Activated B cell treated with CpG ODN at 0.5 μM for 24 hours (primary cell): ENCODE measurements at regions not wholly inside any gene's neighbourhood (a gene's known extent, or its start where the extent isn't known, plus 50 kb on each side); places are given as distances from the start of the nearest gene placed in this dataset.

Experiments
- ATAC-seq: fragments of 200-7000 bp; cut with Tn5 transposase; one replicate; pipeline ENCODE4 v1.10.0; 2021; ENCODE audit warnings: low read depth, mild to moderate bottlenecking, moderate library complexity
- CTCF ChIA-PET: fragments of 350-600 bp; sonication (Branson Sonifier 250); formaldehyde crosslinking; loops from one replicate; lab custom pipeline; 2021; ENCODE audit warnings: antibody characterized with exemption; lab: Charles Lee
- POLR2A ChIA-PET: fragments of 350-600 bp; sonication (Branson Sonifier 250); formaldehyde crosslinking; loops from one replicate; lab custom pipeline; 2021; ENCODE audit warnings: antibody characterized with exemption; lab: Charles Lee
- DNase-seq: peaks from one replicate; pipeline ENCODE4 v3.0.0; 2022
- H3K27ac Mint-ChIP-seq: one replicate; pipeline ENCODE4 v1.8.0; 2020; ENCODE audit warnings: mixed read lengths
- H3K27me3 Mint-ChIP-seq: one replicate; pipeline ENCODE4 v1.8.0; 2021; ENCODE audit warnings: mixed read lengths
- H3K36me3 Mint-ChIP-seq: one replicate; pipeline ENCODE4 v1.8.0; 2021; ENCODE audit warnings: low read depth, mixed read lengths
- H3K4me1 Mint-ChIP-seq: one replicate; pipeline ENCODE4 v1.8.0; 2021; ENCODE audit warnings: mixed read lengths
- H3K4me3 Mint-ChIP-seq: one replicate; pipeline ENCODE4 v1.8.0; 2020; ENCODE audit warnings: mild to moderate bottlenecking, mixed read lengths
- H3K9me3 Mint-ChIP-seq: one replicate; pipeline ENCODE4 v1.8.0; 2020; ENCODE audit warnings: mixed read lengths
- intact Hi-C: fragments of 100-400 bp; cut with micrococcal nuclease; formaldehyde crosslinking; loops from one replicate; pipeline ENCODE4 v1.15.1; 2024
- TF ChIP-seq, protein P1 (sequence below): fragments of 200-600 bp; IDR thresholded peaks from one replicate; pipeline ENCODE4 v1.8.0; 2022; ENCODE audit warnings: antibody characterized with exemption, mild to moderate bottlenecking

DNA sequence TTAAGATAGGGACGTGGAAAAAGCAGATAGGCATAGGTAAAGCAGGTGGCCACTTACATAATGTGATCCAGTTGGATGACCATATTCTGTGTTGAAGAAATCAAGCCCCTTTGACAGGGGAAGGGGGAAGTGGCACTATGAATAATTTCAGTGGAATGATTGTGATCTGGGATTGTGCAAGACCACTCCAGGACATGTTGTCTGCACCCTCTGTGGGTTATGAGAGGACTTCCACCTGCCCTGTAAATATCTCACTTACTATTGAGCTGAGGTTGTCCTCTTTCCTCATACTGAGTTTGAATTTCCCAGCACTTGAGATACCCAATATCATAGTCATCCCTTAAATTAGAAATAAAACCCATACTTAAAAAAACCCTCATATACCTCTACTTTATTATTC, 220.7 kb downstream of the IRS1 start:
- Mint-ChIP-seq H3K36me3 (no peaks in the 10 kb centered on the region), H3K27ac (no peak overlapping the region), H3K4me3 (no peak overlapping the region), H3K4me1 (no peaks in the 10 kb centered on the region), H3K9me3 (no peaks in the 10 kb centered on the region), H3K27me3 (peaks cover 3% of the 10 kb centered on the region)
- ChIA-PET POLR2A (no interaction called here), CTCF (no interaction called here)
- intact Hi-C loops = no loop called here
- ATAC-seq (no peak), DNase-seq (no peak)
- TF ChIP-seq, protein P1, sequence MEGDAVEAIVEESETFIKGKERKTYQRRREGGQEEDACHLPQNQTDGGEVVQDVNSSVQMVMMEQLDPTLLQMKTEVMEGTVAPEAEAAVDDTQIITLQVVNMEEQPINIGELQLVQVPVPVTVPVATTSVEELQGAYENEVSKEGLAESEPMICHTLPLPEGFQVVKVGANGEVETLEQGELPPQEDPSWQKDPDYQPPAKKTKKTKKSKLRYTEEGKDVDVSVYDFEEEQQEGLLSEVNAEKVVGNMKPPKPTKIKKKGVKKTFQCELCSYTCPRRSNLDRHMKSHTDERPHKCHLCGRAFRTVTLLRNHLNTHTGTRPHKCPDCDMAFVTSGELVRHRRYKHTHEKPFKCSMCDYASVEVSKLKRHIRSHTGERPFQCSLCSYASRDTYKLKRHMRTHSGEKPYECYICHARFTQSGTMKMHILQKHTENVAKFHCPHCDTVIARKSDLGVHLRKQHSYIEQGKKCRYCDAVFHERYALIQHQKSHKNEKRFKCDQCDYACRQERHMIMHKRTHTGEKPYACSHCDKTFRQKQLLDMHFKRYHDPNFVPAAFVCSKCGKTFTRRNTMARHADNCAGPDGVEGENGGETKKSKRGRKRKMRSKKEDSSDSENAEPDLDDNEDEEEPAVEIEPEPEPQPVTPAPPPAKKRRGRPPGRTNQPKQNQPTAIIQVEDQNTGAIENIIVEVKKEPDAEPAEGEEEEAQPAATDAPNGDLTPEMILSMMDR = no peak

DNA sequence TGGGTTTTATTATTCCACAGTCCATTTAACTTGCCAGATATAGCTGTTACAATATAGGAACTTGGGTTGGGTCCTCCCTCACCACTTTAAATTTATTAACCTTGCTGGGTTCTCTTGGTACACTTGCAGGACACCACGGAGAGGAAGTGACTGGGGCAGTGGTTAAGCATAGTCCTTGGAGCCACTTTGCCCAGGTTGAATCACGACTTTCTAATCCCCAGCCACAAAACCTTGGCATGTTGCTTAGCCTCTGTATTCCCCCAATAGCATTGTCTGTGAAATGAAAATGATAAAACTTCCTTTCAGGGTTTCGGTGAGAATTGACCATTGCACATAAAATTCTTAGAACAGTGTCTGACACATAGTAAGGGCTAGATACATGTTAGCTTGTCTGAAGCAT, 221.2 kb downstream of the IRS1 start:
- DNase-seq (no peak), ATAC-seq (no peak)
- no peak overlapping the region for H3K4me3 Mint-ChIP-seq
- ChIA-PET POLR2A (no interaction called here), CTCF (no interaction called here)
- H3K27me3 Mint-ChIP-seq = peaks cover 3% of the 10 kb centered on the region
- H3K9me3 Mint-ChIP-seq = no peaks in the 10 kb centered on the region
- no peak overlapping the region for H3K27ac Mint-ChIP-seq
- no peaks in the 10 kb centered on the region for H3K36me3 Mint-ChIP-seq
- intact Hi-C loops = no loop called here
- H3K4me1 Mint-ChIP-seq = no peaks in the 10 kb centered on the region
- TF ChIP-seq, protein P1 = no peak

DNA sequence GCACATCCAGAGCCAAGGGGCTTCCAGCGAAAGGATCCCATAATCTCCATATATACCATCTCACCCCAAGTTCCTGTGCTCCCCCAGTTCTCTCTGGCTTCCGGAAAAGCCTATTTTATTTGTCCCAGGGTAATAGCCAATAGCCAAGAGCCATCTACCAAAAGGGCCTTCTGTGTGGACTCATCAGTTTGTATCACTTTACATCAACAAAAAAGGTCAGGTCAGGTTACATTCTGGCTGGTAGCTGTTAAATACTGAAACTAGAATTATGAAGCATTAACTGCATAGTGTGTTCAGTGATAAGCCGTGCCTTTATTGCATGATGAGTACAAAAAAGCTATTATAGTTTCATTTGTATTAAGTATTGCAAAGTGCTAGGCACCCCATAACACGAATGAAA, 223.7 kb downstream of the IRS1 start:
- no peak for ATAC-seq
- ChIA-PET POLR2A (no interaction called here), CTCF (no interaction called here)
- Mint-ChIP-seq H3K4me3 (no peak overlapping the region), H3K4me1 (no peaks in the 10 kb centered on the region), H3K27me3 (no peaks in the 10 kb centered on the region), H3K27ac (no peak overlapping the region), H3K36me3 (no peaks in the 10 kb centered on the region), H3K9me3 (no peaks in the 10 kb centered on the region)
- intact Hi-C loops = no loop called here
- TF ChIP-seq, protein P1 = no peak
- no peak for DNase-seq

DNA sequence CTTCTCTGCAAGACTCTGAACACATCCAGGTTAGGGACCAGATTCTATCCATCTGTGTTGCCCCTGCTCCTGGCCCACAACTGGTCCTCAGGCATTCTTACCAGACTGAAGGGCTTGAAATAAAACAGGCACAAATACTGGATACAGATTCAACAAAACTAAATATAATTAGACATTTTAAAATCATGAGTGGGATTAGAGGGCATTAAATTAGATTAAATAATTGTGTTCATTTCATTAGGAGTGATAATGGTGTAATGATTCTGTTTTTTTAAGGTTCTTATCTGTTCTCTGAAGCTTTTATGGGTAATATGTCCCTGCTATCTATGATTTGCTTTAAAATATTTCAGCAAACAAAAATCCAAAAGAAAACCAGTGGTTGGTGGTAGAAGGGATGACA, 226.5 kb downstream of the IRS1 start:
- Mint-ChIP-seq H3K4me1 (no peaks in the 10 kb centered on the region), H3K36me3 (no peaks in the 10 kb centered on the region), H3K27ac (no peak overlapping the region), H3K4me3 (no peak overlapping the region), H3K27me3 (no peaks in the 10 kb centered on the region), H3K9me3 (no peaks in the 10 kb centered on the region)
- ChIA-PET POLR2A (no interaction called here), CTCF (no interaction called here)
- DNase-seq (no peak), ATAC-seq (no peak)
- TF ChIP-seq, protein P1 = no peak
- intact Hi-C loops = no loop called here

DNA sequence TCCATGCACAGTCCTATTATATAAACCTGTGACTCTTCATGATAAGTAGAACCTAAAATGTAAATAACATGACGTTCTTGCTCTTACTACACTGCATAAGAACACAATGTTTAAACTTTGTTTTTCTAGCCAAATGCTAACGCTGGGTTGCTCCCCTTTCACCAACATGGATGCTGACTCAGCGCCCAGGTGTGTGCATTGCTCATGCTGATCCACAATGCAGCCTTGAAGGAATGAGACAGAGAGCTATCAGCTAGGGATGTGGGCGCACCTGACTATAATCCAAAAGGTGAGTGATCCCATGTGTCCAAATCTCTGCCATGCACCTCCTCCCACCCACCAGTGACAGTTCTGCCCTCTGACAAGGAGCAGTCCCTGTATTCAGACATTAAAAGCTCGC, 235.0 kb downstream of the IRS1 start:
- no peak for ATAC-seq
- ChIA-PET POLR2A (no interaction called here), CTCF (no interaction called here)
- H3K36me3 Mint-ChIP-seq = no peaks in the 10 kb centered on the region
- no peak for DNase-seq
- TF ChIP-seq, protein P1 = no peak
- no peak overlapping the region for H3K4me3 Mint-ChIP-seq
- H3K4me1 Mint-ChIP-seq = no peaks in the 10 kb centered on the region
- intact Hi-C loops = no loop called here
- H3K9me3 Mint-ChIP-seq = no peaks in the 10 kb centered on the region
- peaks cover 3% of the 10 kb centered on the region for H3K27me3 Mint-ChIP-seq
- H3K27ac Mint-ChIP-seq = no peak overlapping the region
